Astrocyte (in vitro differentiated cells and primary cell): ENCODE measurements at regions not wholly inside any gene's neighbourhood (a gene's known extent, or its start where the extent isn't known, plus 50 kb on each side); places are given as distances from the start of the nearest gene placed in this dataset.

Experiments
- CTCF ChIP-seq: IDR thresholded peaks from 2 replicates; pipeline ENCODE4 v1.5.1; 2011; ENCODE audit warnings: low read depth, mild to moderate bottlenecking, inconsistent platforms, low read length, moderate library complexity; ENCODE audit not compliant: insufficient read depth
- EZH2 ChIP-seq: IDR thresholded peaks from 2 replicates; pipeline ENCODE4 v1.6.1; 2012; ENCODE audit warnings: mild to moderate bottlenecking, low read length, inconsistent platforms; ENCODE audit not compliant: insufficient read depth

DNA sequence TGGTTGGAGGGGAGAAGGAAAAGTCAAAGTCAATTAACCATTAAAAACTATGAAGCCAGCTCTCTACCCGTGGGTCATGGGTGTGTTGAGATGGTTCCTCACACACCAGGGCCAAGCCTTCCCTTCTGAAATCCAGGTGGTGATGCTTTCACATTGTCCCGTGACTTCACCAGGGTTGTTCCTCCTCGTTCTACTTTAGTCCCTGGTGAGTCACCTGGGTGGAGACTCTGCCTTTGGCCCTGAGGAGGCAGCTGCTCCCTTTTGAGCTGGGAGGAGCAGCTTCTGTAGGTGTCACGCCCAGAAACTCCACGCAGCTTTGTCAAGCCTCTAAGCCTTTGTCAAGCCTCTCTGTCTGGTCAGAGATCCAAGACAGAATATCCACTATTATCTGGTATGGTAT is 348.3 kb downstream of the BMP4 start:
- TF ChIP-seq CTCF (no peak), EZH2 (no peak)
